ENCODE measurements at regions not wholly inside any gene's neighbourhood (a gene's known extent, or its start where the extent isn't known, plus 50 kb on each side); places are given as distances from the start of the nearest gene placed in this dataset.

DNA sequence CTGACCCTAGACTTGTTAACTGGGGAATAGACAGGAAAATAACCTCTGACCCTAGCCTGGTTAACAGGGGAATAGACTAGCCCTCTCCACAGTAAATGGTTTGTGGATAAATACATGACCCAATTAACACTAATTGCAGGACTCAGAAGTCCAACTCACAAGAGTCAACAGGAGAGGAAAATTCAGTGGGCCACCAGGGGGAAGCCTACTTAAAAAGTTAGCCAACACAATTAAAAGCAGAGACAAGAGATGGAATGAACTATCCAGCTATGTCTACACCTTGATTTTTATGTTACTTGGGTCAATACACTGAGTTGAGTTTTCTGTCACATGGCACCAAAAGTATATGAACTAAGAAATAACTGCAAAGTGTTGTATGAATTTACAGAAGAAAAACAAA, 158.8 kb upstream of the SLC39A10 start:
- peak; percentile 69 for DNase-seq (ENCODE audit: low spot score)

DNA sequence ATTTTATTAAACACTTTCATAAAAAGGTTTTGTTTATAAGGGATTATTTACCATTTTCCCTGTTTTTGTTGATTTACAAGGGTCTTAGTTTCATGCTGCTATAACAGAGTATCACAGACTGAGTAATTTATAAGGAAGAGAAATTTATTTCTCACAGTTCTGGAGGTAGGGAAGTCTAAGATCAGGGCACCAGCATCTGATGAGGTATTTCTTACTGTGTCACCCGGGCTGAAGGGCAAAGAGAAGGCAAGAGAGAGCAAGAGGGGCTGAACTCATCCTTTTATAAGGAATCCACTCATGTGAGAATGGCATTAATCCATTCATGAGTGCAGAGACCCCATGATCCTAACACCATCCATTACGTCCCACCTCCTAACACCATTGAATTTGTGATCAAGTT, 160.0 kb upstream of the SLC39A10 start:
- no peak for DNase-seq (ENCODE audit: low spot score)

DNA sequence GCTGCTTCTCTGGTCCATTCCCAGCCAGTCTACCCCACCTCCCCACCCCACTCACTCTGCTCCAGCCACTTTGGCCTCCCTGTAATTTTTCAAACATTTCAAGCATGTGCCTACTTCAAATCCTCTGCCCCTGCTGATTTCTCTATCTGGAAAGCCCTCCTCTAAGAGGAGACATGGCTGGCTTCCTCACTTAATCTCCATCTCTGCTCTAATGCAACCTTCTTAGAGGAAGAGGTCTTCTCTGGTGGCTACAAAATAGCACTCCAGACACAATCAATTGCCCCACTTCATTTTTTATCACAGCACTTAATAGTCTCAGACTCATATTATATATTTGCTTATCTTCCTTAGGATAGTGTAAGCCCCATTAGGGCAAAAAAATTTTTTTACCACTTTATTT, 161.1 kb upstream of the SLC39A10 start:
- DNase-seq (ENCODE audit: low spot score), result no peak

DNA sequence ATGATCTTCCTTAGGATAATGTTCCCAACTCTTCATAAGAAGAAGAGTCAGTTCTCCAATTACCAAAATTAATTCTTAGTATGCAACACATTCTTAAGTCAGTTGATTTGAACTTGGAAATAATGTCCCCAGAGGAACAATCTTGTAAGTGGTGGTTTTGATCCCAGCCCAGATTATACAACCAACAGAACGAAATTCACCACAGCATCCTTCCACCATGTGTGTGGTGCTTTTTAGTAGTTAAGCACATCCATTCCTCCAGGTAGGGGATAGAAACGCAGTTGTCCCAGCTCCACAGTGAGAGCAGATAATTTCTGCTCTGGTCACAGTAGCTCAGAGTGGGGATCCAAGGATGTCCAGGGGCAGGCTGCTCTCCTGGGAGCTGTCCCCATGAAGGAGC, 161.7 kb upstream of the SLC39A10 start:
- DNase-seq (ENCODE audit: low spot score), result no peak

DNA sequence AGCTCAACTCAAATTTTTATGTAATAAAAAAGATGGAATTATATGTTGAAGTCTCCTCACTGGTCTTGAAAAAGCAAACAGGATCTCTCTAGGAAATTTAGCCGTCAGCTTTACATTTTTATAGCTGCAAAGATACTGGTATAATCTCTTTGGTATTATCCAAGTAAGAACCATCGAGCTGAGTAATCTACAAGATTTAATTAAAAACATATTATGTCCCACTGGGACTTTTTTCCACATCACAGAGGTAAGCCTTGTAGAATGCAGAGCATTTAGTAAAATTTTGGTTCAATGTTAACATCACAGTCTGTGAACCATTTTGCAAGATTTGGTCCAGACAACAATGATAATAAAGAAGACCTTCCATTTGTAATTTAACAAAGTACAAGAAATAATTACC, 162.6 kb upstream of the SLC39A10 start:
- DNase-seq (ENCODE audit: low spot score), result no peak

DNA sequence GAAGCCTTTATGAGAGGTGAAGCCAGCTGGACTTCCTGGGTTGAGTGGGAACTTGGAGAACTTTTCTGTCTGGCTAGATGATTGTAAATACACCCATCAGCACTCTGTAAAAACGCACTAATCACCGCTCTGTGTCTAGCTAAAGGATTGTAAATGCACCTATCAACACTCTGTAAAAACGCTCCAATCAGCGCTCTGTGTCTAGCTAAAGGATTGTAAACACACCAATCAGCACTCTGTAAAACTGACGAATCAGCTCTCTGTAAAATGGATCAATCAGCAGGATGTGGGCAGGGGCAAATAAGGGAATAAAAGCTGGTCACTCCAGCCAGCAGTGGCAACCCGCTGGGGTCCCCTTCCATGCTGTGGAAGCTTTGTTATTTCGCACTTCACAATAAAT, 163.6 kb upstream of the SLC39A10 start:
- DNase-seq (ENCODE audit: low spot score), result no peak

DNA sequence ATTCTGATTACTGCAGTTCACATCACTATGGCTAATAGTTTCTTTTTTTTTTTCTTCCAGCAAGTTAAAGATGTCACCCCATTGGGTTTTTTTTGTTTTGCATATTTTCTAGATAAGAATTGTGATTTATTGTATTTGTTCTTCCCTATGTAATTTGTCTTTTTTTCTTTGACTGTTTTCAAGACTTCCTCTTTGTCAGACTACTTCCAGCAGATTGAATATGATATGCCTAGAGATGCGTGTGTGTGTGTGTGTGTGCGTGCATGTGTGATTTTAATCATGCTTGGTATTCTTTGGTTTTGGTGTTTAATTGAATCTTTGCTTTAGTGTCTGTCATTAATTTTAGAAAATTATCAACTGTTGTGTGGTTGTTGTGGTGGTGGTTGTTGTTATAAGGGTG, 166.7 kb upstream of the SLC39A10 start:
- DNase-seq (ENCODE audit: low spot score), result no peak

DNA sequence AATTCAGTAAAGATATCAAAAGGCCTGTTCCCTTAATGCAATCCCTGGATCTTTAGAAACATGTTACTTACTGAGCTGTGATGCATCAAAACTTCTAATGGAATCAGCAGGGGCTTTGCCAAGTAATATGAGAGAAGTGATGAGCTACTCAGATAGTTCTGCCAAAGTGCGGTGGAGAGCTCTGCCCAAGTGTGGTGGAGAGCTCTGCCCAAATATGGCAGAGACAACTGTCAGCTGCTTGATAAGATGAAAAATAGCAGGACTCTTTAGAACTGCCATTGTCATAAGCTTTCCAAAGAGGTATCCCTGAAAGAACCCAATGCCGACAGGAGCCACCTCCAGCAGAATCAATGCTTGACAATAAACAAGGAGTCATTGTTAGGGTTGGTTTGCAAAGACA, 167.9 kb upstream of the SLC39A10 start:
- DNase-seq (ENCODE audit: low spot score), result no peak

DNA sequence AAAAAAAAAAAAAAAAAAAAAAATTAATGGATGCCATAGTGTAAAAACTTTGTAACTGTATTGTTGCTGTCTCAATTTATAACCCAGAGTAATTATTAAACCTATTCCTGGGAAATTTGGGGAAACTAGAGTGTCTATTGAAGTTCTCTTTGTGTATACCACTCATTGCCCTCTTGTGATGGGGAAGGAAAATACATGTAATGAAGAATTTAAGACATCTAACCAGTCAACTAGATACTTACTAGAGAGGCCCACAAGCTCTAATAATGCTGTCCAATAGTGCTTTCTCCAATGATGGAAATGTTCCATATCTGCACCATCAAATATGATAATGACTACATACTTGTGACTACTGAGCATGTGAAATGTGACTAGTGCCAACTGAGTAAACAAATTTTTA, 168.5 kb upstream of the SLC39A10 start:
- DNase-seq (ENCODE audit: low spot score), result no peak

DNA sequence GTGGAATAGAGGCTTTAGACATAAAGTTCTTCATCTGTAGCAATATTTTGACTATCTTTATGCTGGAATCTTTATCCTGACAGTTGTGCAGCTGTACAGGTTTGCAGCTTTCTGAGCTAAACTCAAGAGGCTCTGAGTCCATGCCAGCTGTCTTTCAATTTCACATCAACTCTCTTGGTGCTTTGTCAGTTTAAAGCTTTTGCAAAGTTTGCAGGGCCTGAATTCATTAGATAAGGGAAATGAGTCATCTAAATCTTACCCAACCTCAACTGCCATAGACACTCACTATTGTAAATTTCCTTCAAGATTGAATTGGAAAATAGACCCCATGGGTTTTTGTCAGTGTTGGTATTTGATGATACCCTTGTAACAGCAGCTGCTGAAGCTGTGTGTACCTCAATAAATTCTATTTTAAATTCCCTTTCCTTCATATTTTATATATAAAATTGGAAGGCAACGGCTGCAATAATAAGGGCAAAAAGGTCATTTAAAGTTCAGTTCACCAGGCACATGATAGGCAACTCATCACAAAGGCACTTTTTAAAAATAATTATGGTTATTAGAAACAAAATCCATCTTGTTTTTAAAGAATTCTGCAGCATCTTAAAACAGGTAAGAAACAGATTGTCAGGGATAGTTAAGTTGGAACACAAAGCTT, 169.9 kb upstream of the SLC39A10 start:
- DNase-seq (ENCODE audit: low spot score), result peak; percentile 53

DNA sequence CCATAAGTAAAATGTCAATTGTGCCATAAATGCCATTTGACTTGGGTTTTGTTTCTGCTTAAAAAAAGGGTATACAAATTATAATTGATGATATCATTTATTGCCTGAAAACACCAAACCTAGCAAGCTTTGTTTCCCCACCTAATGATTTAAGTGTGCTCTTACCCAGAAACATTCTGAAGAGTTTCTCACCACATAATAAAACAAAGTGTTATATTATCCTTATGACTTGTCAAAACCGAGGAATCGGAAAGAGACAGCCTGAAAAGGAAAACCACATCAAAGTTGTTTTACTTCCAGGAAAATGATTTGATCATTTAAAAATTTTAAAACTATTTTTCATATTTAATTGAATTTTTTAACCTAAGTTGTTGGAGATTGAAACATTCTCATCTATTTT, 170.5 kb upstream of the SLC39A10 start:
- no peak for DNase-seq (ENCODE audit: low spot score)

DNA sequence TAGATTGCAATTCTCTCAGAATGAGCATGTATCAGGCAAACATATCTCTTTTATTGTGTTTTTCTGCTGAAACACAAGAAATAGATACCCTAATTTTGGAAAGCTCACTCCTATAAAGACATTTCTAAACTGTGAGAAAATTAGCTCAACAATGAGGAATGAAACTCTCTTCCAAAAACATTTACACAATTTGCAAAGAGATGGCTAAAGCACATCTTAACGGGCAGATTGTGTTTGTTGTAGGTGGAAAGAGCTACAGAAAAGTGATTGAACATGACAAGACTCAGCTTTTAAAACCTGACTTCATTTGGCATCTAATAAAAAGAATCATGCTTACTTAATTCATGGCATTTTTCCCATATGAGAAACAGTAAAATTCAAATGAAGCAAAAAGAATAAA, 175.0 kb upstream of the SLC39A10 start:
- DNase-seq (ENCODE audit: low spot score), result no peak

DNA sequence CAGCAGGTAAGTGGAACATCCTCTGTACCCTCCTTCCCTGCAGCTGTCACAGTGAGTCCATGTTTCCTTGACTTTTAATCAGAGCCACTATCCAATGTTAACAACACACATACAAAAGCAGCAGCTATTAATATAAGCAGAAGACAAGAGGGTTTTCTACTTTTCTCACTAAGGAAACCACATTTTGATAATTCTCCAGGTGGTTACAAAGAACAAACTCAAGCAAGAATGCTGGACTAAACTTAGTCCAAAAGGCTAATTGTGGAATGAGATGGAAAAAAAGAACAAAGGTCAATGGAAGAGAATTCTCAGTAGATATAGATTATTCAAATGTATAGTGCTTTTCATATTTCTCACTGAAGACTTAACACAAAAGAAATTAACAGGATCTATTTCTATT, 176.9 kb upstream of the SLC39A10 start:
- no peak for DNase-seq (ENCODE audit: low spot score)

DNA sequence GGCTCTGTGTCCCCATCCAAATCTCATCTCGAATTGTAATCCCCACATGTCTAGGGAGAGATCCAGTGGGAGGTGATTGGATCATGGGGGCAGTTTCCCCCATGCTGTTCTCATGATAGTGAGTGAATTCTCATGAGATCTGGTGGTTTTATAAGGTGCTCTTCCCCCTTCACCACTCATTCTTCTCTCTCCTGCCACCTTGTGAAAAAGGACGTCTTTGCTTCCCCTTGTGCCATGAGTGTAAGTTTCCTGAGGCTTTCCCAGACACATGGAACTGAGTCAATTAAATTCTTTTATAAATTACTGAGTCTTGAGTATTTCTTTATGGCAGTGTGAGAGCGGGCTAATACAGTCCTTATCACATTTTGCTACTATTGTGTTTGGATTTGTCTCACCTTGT, 177.6 kb upstream of the SLC39A10 start:
- no peak for DNase-seq (ENCODE audit: low spot score)

DNA sequence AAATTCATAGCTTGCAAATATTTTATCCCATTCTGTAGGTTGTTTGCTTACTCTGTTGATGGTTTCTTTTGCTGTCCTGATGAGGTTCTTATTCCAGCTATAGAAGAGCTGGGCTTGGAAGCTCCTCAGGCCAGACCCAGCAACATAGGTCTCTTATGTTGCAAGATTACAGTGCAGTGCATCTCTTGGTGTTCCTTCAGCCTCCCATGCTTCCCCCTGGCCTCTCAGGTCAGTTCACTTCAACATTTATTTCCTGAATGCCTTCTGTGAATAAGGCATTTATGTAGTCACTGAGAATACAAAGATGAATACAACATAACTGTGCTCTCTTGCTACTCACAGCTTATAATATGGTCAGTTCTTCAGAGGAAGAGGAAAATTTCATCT, 179.0 kb upstream of the SLC39A10 start:
- no peak for DNase-seq (ENCODE audit: low spot score)

DNA sequence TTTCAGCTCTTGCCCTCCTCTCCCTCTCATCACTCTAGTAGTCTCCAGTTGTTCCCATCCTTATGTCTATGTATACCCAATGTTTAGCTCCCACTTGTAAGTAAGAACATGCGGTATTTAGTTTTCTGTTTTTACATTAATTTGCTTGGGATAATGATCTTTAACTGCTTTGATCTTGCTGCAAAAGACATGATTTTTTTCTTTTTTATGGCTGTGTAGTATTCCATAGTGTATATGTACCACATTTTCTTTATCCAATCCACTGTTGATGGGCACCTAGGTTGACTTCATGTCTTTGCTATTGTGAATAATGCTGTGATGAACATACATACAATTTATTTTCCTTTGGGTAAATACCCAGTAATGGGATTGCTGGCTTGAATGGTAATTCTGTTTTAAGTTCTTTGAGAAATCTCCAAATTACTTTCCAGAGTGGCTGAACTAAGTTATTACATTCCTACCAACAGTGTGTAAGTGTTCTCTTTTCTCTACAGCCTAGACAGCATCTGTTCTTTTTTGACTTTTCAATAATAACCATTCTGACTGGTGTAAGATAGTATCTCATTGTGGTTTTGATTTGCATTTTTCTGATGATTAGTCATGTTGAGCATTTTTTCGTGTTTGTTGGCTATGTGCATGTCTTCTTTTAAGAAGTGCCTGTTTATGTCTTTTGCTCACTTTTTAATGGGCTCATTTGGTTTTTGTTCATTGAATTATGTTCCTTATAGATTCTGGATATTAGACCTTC, 179.6 kb upstream of the SLC39A10 start:
- DNase-seq (ENCODE audit: low spot score), result no peak

DNA sequence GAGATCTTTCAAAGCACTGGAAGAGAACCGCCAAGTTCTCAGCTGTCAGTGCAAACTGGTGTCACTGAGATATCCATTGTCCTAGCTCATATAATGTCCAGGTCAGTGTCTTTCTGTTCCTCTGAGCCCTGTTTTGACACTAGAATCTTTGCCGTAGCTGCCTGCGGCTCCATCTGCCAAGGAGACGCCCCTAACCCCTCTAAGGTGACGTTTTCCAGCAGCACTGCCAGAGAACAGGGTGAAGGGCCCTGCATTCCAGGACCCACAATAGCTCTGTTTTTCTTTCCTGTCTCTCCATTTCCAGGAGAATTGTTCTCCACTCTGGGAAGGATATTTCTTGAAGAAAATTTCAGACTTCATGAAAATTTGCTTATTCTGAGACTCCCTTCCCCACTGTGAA, 181.7 kb upstream of the SLC39A10 start:
- DNase-seq (ENCODE audit: low spot score), result no peak

DNA sequence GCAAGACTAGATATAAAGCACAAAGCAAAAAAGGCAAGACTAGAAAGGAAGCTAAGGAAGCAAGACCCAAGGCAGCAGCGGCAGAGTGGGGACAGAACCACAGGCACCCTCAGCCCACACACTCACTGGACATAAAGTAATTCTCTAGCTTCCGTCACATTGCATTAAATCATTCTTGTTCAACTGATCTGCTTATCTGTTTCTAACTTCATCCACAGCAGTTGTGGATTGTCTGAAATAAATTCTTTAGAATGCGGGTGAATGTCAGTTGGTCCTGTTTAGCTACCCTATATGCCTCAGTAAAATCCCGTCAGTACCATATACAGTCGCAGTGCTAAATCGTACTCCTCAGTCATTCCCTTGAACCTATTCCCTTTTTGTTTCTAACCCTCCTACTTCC, 183.2 kb upstream of the SLC39A10 start:
- no peak for DNase-seq (ENCODE audit: low spot score)

DNA sequence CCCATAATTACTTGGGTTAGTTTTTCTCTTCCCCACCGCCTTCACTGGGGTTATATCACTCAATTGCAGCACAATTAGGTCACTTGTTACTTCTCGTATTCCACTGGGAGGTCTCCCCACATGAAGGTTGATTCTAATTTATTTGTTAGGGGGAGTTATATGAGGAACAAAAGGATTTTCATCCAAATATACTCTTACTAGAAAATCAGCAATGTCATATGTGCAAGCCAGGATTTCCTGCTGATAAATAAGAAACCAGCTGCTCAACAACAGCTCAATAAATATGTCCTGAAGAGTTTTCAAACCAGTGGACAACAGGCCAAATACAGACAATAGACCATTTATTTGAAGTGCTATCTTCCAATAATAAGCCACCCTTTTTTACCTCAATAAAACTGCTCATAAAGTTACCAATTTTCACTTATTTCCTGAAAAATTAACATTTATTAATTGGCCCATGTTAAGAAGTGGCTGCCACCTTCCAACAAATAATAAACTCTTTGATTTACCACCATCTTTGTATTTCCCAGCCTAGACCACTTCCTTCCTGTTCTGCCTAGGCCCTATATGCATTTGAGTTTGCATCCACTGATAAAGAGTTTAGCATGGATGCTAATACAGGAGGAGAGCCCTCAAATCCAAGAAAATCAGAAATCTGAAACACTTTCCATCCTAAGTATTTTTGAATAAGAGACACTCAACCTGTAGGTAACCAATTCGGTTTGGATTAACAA, 184.4 kb upstream of the SLC39A10 start:
- no peak for DNase-seq (ENCODE audit: low spot score)

DNA sequence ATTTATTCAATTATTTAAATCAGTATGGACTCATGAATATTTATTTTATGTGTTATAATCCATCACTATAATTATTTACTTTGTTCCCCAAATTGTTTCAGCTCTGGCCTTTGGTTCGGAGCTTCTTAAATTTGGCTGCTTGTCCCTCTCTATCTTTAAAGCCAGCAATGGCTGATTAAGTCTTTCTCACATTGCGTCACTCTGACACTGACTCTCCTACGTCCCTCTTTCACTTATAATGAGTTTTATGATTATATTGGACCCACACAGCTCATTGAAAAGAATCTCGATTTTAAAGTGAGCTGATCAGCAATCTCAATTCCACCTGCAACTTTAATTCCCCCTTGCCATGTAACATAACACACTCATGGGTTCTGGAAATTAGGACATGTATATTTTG, 185.2 kb upstream of the SLC39A10 start:
- DNase-seq (ENCODE audit: low spot score), result no peak

DNA sequence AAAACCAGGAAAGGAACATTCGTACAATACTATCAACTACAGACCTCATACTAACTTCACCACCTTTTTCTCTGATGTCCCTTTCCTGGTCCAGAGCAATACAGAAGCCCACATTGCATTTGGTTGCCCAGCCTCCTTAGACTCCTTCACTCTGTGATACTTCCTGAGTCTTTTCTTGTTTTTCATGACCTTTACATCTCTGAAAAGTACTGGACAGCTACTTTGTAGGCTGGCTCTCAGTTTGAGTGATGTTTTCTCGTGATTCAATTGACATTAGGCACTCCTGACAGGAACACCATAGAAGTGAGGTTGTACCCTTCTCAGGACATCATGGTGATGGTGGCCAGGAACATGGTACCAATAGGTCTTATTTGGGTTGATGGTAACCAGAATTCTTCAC, 185.9 kb upstream of the SLC39A10 start:
- no peak for DNase-seq (ENCODE audit: low spot score)

DNA sequence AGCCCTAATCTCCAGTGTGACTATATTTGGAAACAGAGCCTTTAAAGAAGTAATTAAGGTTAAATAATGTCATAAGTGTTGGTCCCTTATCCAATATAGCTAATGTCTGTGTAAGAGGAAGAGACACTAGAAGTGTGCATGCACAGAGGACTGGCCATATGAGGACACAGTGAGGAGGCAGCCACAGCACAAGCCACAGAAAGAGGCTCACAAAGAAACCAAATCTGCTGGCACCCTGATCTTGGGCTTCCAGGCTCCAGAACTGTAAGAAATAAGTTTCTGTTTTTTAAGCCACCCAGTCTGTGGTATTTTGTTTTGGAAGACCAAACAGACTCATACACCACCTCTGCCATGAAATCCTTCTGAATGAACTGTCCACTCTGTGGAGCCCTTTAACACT, 186.4 kb upstream of the SLC39A10 start:
- no peak for DNase-seq (ENCODE audit: low spot score)

DNA sequence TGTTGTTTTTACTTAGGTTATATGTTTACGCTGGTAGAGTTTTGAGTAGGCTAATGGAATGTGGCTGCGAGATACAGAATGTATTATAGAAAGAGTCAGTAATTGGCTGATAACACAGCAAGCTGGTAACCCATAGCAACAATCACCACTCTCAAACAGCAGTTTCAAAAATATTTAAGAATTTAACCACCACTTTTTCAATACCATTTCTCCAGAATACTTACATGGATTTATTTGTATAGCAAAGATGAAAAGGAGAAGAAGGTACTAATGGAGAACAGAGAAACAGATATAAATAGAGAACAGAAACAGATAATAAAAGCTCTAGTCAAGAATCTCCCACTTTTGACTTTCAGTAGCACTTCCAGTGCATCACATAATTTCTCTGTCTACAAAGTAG, 188.3 kb upstream of the SLC39A10 start:
- no peak for DNase-seq (ENCODE audit: low spot score)
